Lower lobe of right lung (tissue), 2 donors: ENCODE measurements at regions not wholly inside any gene's neighbourhood (a gene's known extent, or its start where the extent isn't known, plus 50 kb on each side); places are given as distances from the start of the nearest gene placed in this dataset. TPM values are rescaled to one million over a fixed set of nuclear protein-coding genes. Genes with fewer than 3 reads are reported as not detected.

Experiments used
- ATAC-seq, 2 donors: fragments of 200-7000 bp; cut with Tn5 transposase; one replicate each; pipeline ENCODE4 v1.9.1; 2020 to 2022; ENCODE audit warnings: mild to moderate bottlenecking in 2 of 2, moderate library complexity in 2 of 2
- DNase-seq: peaks from one replicate; pipeline ENCODE4 v3.0.0-alpha.2; 2020
- H3K27ac ChIP-seq: fragments of 200-600 bp; one replicate; pipeline ENCODE4 v1.8.0; 2022
- H3K27me3 ChIP-seq: fragments of 200-600 bp; one replicate; pipeline ENCODE4 v1.8.0; 2022; ENCODE audit warnings: low read depth
- H3K36me3 ChIP-seq: fragments of 200-600 bp; one replicate; pipeline ENCODE4 v1.8.0; 2022; ENCODE audit warnings: mild to moderate bottlenecking
- H3K4me1 ChIP-seq: fragments of 200-600 bp; one replicate; pipeline ENCODE4 v1.8.0; 2022
- H3K4me3 ChIP-seq: fragments of 200-600 bp; one replicate; pipeline ENCODE4 v1.8.0; 2022; ENCODE audit warnings: mild to moderate bottlenecking
- H3K9me3 ChIP-seq: fragments of 200-600 bp; one replicate; pipeline ENCODE4 v1.8.0; 2022
- intact Hi-C: fragments of 100-400 bp; cut with DNase I; formaldehyde crosslinking; loops from one replicate; pipeline ENCODE4 v1.11.0; 2022
- microRNA-seq: library from miRNA; unstranded; fragments of <30 nt; microRNA quantifications from one replicate; pipeline ENCODE4 v1.2.0, GENCODE V29; 2020; ENCODE audit warnings: borderline number of aligned reads
- TF ChIP-seq, protein P1 (sequence below): fragments of 200-600 bp; IDR thresholded peaks from one replicate; pipeline ENCODE4 v1.8.0; 2022; ENCODE audit warnings: antibody characterized with exemption, mild to moderate bottlenecking
- donor health status: DM: no; HTN: yes; CAD: no; lungs with severe emphysema.

DNA sequence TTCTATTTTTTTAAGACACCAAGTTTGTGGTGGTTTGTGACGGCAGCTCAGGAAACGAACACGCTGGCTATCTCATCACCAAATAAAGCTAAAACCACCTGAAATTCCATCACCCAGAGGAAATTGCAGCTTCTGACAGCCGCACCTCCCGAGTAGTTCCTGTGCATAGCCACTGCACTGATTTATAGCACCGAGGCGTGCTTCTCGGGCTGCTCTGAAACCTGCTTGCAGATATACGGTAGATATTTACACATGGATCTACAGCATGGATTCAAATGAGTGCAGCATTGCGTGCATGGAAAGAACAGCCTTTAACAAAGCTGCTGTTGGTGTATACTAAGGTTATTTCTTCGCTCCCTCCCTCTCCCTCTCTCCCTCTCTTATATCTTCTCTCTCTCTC, 153.8 kb downstream of the PHF2 start:
- DNase-seq = no peak
- H3K4me1 ChIP-seq = no peaks in the 10 kb centered on the region
- no peak overlapping the region for H3K27ac ChIP-seq
- H3K4me3 ChIP-seq = no peak overlapping the region
- peaks cover 19% of the 10 kb centered on the region for H3K9me3 ChIP-seq
- intact Hi-C loops = no loop called here
- H3K36me3 ChIP-seq = no peaks in the 10 kb centered on the region
- TF ChIP-seq, protein P1, sequence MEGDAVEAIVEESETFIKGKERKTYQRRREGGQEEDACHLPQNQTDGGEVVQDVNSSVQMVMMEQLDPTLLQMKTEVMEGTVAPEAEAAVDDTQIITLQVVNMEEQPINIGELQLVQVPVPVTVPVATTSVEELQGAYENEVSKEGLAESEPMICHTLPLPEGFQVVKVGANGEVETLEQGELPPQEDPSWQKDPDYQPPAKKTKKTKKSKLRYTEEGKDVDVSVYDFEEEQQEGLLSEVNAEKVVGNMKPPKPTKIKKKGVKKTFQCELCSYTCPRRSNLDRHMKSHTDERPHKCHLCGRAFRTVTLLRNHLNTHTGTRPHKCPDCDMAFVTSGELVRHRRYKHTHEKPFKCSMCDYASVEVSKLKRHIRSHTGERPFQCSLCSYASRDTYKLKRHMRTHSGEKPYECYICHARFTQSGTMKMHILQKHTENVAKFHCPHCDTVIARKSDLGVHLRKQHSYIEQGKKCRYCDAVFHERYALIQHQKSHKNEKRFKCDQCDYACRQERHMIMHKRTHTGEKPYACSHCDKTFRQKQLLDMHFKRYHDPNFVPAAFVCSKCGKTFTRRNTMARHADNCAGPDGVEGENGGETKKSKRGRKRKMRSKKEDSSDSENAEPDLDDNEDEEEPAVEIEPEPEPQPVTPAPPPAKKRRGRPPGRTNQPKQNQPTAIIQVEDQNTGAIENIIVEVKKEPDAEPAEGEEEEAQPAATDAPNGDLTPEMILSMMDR = no peak
- peaks cover 18% of the 10 kb centered on the region for H3K27me3 ChIP-seq
- ATAC-seq = peak; percentile 19 to 27

Small RNAs in the stretch of these regions (microRNA-seq; reads per million reads assigned to microRNA genes)
- gene MIR4291 = not detected
